ENCODE measurements at regions not wholly inside any gene's neighbourhood (a gene's known extent, or its start where the extent isn't known, plus 50 kb on each side); places are given as distances from the start of the nearest gene placed in this dataset.

DNA sequence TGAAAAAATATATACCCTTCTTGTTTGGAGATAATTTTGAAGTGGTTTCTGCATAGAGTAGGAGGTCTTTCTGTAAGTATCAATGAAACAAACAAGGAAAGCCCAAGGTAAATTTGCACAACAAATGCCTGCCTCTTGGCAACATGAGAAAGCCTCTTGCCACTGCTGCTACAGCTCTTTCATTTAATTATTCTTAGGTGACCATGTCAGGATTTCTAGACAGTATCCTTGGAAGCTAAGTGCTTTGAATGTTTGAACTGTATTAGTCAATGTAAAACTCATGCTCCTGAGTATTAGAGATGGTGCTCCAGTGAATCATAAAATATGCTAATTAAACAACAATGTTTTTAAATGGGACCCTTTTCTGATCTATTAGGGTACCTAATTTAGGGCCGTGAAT is 81.2 kb upstream of the ITGB1 start:
- Mint-ChIP-seq H3K9me3 (ENCODE audit: unreplicated experiment) (no peaks in the 10 kb centered on the region), H3K27ac (ENCODE audit: unreplicated experiment) (no peak overlapping the region), H3K36me3 (ENCODE audit: unreplicated experiment) (no peaks in the 10 kb centered on the region), H3K4me1 (ENCODE audit: unreplicated experiment) (no peaks in the 10 kb centered on the region), H3K27me3 (ENCODE audit: unreplicated experiment) (no peaks in the 10 kb centered on the region), H3K4me3 (ENCODE audit: unreplicated experiment) (no peak overlapping the region)
- TF ChIP-seq, protein P1, sequence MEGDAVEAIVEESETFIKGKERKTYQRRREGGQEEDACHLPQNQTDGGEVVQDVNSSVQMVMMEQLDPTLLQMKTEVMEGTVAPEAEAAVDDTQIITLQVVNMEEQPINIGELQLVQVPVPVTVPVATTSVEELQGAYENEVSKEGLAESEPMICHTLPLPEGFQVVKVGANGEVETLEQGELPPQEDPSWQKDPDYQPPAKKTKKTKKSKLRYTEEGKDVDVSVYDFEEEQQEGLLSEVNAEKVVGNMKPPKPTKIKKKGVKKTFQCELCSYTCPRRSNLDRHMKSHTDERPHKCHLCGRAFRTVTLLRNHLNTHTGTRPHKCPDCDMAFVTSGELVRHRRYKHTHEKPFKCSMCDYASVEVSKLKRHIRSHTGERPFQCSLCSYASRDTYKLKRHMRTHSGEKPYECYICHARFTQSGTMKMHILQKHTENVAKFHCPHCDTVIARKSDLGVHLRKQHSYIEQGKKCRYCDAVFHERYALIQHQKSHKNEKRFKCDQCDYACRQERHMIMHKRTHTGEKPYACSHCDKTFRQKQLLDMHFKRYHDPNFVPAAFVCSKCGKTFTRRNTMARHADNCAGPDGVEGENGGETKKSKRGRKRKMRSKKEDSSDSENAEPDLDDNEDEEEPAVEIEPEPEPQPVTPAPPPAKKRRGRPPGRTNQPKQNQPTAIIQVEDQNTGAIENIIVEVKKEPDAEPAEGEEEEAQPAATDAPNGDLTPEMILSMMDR (IDR thresholded peaks at IDR 0.05) = no peak
- DNase-seq (ENCODE audit: extremely low spot score, unreplicated experiment) = no peak

DNA sequence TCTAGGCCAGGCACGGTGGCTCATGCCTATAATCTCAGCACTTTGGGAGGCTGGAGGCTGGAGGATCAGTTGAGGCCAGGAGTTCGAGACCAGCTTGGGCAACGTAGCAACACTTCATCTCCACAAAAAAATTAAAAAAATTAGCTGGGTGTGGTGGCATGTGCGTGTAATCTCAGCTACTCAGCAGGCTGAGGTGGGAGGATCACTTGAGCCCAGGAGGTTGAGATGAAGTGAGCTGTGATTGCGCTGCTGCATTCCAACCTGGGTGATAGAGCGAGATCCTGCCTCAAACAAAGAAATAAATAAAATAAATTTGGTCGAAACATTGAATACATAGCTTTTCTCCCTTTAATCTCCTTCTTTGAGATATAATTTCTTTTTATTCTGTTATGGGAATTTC is 80.6 kb upstream of the ITGB1 start:
- TF ChIP-seq, protein P1 (IDR thresholded peaks at IDR 0.05) = no peak
- Mint-ChIP-seq H3K4me3 (ENCODE audit: unreplicated experiment) (no peak overlapping the region), H3K27ac (ENCODE audit: unreplicated experiment) (no peak overlapping the region), H3K9me3 (ENCODE audit: unreplicated experiment) (no peaks in the 10 kb centered on the region), H3K4me1 (ENCODE audit: unreplicated experiment) (no peaks in the 10 kb centered on the region), H3K36me3 (ENCODE audit: unreplicated experiment) (no peaks in the 10 kb centered on the region), H3K27me3 (ENCODE audit: unreplicated experiment) (no peaks in the 10 kb centered on the region)
- DNase-seq (ENCODE audit: extremely low spot score, unreplicated experiment) = no peak

DNA sequence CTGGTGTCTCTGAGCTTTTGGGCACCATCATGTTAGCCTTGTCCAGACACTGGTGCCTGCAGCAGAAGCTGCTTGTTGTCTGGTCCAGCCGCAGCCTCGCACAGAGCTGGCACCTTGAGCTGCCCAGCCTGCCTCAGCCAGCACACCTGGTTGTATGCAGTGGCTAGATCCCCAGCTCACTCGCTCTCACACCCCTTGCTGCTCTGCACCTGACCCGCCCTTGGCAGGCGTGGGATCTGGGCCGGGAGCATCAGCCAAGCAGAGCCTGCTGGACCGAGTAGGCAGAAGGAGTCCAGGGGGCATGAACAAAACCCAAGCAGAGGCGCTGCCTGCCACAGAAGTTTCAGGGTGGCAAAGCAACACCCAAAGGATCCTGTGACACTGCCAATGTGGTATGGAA is 79.7 kb upstream of the ITGB1 start:
- no peak for DNase-seq (ENCODE audit: extremely low spot score, unreplicated experiment)
- Mint-ChIP-seq H3K4me3 (ENCODE audit: unreplicated experiment) (no peak overlapping the region), H3K27me3 (ENCODE audit: unreplicated experiment) (no peaks in the 10 kb centered on the region), H3K4me1 (ENCODE audit: unreplicated experiment) (peaks cover under 1% of the 10 kb centered on the region), H3K36me3 (ENCODE audit: unreplicated experiment) (no peaks in the 10 kb centered on the region), H3K27ac (ENCODE audit: unreplicated experiment) (no peak overlapping the region), H3K9me3 (ENCODE audit: unreplicated experiment) (no peaks in the 10 kb centered on the region)
- TF ChIP-seq, protein P1 (IDR thresholded peaks at IDR 0.05) = no peak

DNA sequence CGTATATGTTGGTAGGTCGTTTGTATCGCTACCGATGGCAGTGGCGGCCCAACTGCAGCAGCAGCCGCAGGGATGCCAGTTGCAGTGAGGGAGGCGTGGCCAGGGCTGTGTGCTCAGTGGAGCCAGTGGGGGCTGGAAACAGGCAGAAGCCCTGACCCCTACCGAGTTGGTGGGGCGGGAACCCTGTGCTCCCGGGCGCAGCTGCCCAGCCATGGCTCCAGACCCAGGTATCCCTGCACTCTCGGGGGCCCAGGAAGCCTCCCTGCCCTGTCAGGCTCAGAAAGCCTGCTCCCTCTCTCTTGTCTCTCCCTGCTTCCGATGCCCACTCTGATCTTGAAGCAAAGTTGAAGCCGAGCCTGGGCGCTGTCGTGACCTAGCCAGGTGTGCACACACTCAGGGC is 78.6 kb upstream of the ITGB1 start:
- Mint-ChIP-seq H3K27ac (ENCODE audit: unreplicated experiment) (no peak overlapping the region), H3K9me3 (ENCODE audit: unreplicated experiment) (no peaks in the 10 kb centered on the region), H3K27me3 (ENCODE audit: unreplicated experiment) (no peaks in the 10 kb centered on the region), H3K4me3 (ENCODE audit: unreplicated experiment) (no peak overlapping the region), H3K4me1 (ENCODE audit: unreplicated experiment) (peaks cover 5% of the 10 kb centered on the region), H3K36me3 (ENCODE audit: unreplicated experiment) (no peaks in the 10 kb centered on the region)
- DNase-seq (ENCODE audit: extremely low spot score, unreplicated experiment) = no peak
- TF ChIP-seq, protein P1 (IDR thresholded peaks at IDR 0.05) = no peak

DNA sequence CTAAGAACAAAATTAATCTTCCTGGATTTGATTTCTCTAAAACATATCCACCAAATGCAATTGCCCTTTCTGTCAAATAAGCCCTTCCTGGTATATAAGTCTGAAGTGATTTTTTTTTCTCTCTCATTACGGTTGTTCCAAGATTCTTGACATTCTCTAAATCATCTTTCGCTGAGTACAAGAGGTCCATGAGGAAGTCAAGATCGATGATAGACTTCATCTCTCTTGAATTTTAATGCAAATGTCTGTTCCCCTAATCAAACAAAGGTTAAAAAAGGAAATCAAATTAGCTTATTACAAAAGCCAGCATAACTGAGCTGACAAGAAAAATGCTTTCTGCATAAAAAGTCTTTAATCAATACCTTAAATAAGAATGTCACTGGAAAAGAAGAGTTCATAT is 77.4 kb upstream of the ITGB1 start:
- TF ChIP-seq, protein P1 (IDR thresholded peaks at IDR 0.05) = no peak
- H3K36me3 Mint-ChIP-seq (ENCODE audit: unreplicated experiment) = no peaks in the 10 kb centered on the region
- H3K4me1 Mint-ChIP-seq (ENCODE audit: unreplicated experiment) = peaks cover 5% of the 10 kb centered on the region
- no peak overlapping the region for H3K4me3 Mint-ChIP-seq (ENCODE audit: unreplicated experiment)
- H3K27ac Mint-ChIP-seq (ENCODE audit: unreplicated experiment) = no peak overlapping the region
- H3K9me3 Mint-ChIP-seq (ENCODE audit: unreplicated experiment) = no peaks in the 10 kb centered on the region
- no peaks in the 10 kb centered on the region for H3K27me3 Mint-ChIP-seq (ENCODE audit: unreplicated experiment)
- no peak for DNase-seq (ENCODE audit: extremely low spot score, unreplicated experiment)

Data from osteocyte (in vitro differentiated cells).